Upper lobe of left lung (tissue), 4 donors: ENCODE measurements at regions not wholly inside any gene's neighbourhood (a gene's known extent, or its start where the extent isn't known, plus 50 kb on each side); places are given as distances from the start of the nearest gene placed in this dataset.

ENCODE experiments used
- CTCF ChIP-seq, 6 experiments: fragments of 450-650 bp in 4 of 6; fragments of 200-600 bp in 2 of 6; sonication (generic) in 2 of 6; IDR thresholded peaks; one replicate each; pipeline ENCODE4 v1.5.1; 2016 to 2019; ENCODE audit warnings: antibody characterized with exemption in 6 of 6
- POLR2A ChIP-seq, 4 donors: fragments of 450-650 bp; IDR thresholded peaks; one replicate each; pipeline ENCODE4 v1.5.1; 2016 to 2017; ENCODE audit warnings: antibody characterized with exemption in 4 of 4, mild to moderate bottlenecking in 2 of 4

GRCh38 chr20:11745145-11745544, 172.5 kb upstream of the BTBD3 start:
- no peak for TF ChIP-seq POLR2A (IDR thresholded peaks at IDR 0.05)
- no peak for TF ChIP-seq CTCF (IDR thresholded peaks at IDR 0.05)
